ENCODE measurements at regions not wholly inside any gene's neighbourhood (a gene's known extent, or its start where the extent isn't known, plus 50 kb on each side); places are given as distances from the start of the nearest gene placed in this dataset.

DNA sequence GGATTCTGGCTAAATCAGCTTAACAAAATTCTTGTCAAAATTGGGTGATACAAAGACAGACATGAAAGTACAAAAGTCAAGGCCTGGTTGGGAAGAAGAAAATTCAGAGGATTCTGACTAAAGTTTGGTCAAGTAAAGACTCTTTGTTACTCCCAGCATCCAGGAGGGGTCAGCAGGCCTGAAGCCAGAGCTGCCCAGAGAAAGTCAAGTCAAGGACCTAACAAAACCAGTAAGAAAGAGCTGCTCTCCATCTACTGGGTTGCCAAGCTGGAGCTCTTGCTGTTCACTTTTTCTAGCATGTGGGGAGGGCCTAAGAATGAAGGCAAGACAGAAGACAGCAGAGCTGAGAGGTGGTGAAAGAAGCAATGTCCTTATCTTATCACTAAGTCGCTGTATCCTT lies 143.3 kb downstream of the C1D start:
- TF ChIP-seq ETV6 (conservative IDR thresholded peaks at IDR 0.05 in 1 of 2, IDR thresholded peaks at IDR 0.05 in 1 of 2; ENCODE audit: borderline replicate concordance in 1 of 2, low read depth in 1 of 2): no peak
- TF ChIP-seq ZNF384 (IDR thresholded peaks at IDR 0.05; ENCODE audit: borderline replicate concordance, low read depth, low read length): no peak
- no peak for TF ChIP-seq POLR2AphosphoS5 (IDR thresholded peaks at IDR 0.05; ENCODE audit: low read length)
- no peak for TF ChIP-seq SREBF2 (IDR thresholded peaks at IDR 0.05; ENCODE audit: low read length)
- TF ChIP-seq, protein P1, sequence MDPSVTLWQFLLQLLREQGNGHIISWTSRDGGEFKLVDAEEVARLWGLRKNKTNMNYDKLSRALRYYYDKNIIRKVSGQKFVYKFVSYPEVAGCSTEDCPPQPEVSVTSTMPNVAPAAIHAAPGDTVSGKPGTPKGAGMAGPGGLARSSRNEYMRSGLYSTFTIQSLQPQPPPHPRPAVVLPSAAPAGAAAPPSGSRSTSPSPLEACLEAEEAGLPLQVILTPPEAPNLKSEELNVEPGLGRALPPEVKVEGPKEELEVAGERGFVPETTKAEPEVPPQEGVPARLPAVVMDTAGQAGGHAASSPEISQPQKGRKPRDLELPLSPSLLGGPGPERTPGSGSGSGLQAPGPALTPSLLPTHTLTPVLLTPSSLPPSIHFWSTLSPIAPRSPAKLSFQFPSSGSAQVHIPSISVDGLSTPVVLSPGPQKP (IDR thresholded peaks at IDR 0.05; ENCODE audit: low read depth, low read length): no peak
- TF ChIP-seq LARP7 (IDR thresholded peaks at IDR 0.05): no peak
- no peak for TF ChIP-seq SIN3A (IDR thresholded peaks at IDR 0.05; ENCODE audit: low read depth, low read length)
- no peak for TF ChIP-seq SUPT20H (IDR thresholded peaks at IDR 0.05; ENCODE audit: borderline replicate concordance, control insufficient read depth, low read depth, low read length)
- TF ChIP-seq EZH2 (IDR thresholded peaks at IDR 0.05; ENCODE audit: borderline replicate concordance, control insufficient read depth, low read depth, low read length): no peak

All from GM12878 (cell line).